ENCODE measurements at regions not wholly inside any gene's neighbourhood (a gene's known extent, or its start where the extent isn't known, plus 50 kb on each side); places are given as distances from the start of the nearest gene placed in this dataset.

- no peak for DNase-seq
Observed at GRCh38 chr12:102781117-102781516, 135.9 kb downstream of the PAH start.

- DNase-seq, result no peak
Observed at GRCh38 chr12:102776041-102776440, 141.0 kb downstream of the PAH start.

- peak; percentile 34 for DNase-seq
Observed at GRCh38 chr12:102769323-102769916, 147.6 kb downstream of the PAH start.

GRCh38 chr12:102766961-102767360 is 150.1 kb downstream of the PAH start:
- no peak for DNase-seq

- DNase-seq, result no peak
Observed at GRCh38 chr12:102765736-102766135, 151.3 kb downstream of the PAH start.

- DNase-seq, result no peak
Observed at GRCh38 chr12:102763471-102763870, 153.6 kb downstream of the PAH start.

- no peak for DNase-seq
Observed at GRCh38 chr12:102763061-102763460, 154.0 kb downstream of the PAH start.

- no peak for DNase-seq
Observed at GRCh38 chr12:102760322-102760721, 156.7 kb downstream of the PAH start.

- no peak for DNase-seq
Observed at GRCh38 chr12:102759466-102759865, 157.6 kb downstream of the PAH start.

GRCh38 chr12:102757882-102758226 is 159.2 kb downstream of the PAH start:
- DNase-seq, result no peak

GRCh38 chr12:102757154-102757881 is 159.7 kb downstream of the PAH start:
- DNase-seq, result no peak

GRCh38 chr12:102756530-102756929 is 160.5 kb downstream of the PAH start:
- DNase-seq, result no peak

GRCh38 chr12:102755266-102755665 is 161.8 kb downstream of the PAH start:
- DNase-seq, result no peak

- no peak for DNase-seq
Observed at GRCh38 chr12:102753802-102754201, 163.2 kb downstream of the PAH start.

- DNase-seq, result no peak
Observed at GRCh38 chr12:102748704-102749103, 168.3 kb downstream of the PAH start.

- DNase-seq, result no peak
Observed at GRCh38 chr12:102746963-102747362, 170.1 kb downstream of the PAH start.

GRCh38 chr12:102745971-102746600 is 171.0 kb downstream of the PAH start:
- no peak for DNase-seq

GRCh38 chr12:102741196-102741595 is 175.8 kb downstream of the PAH start:
- no peak for DNase-seq

GRCh38 chr12:102740141-102740955 is 176.7 kb downstream of the PAH start:
- peak; percentile 18 for DNase-seq

- no peak for DNase-seq
Observed at GRCh38 chr12:102736328-102736727, 180.7 kb downstream of the PAH start.

GRCh38 chr12:102735104-102735503 is 181.9 kb downstream of the PAH start:
- DNase-seq, result no peak

- DNase-seq, result no peak
Observed at GRCh38 chr12:102730996-102731395, 186.0 kb downstream of the PAH start.

- no peak for DNase-seq
Observed at GRCh38 chr12:102728506-102729242, 188.4 kb downstream of the PAH start.
